ENCODE measurements at regions not wholly inside any gene's neighbourhood (a gene's known extent, or its start where the extent isn't known, plus 50 kb on each side); places are given as distances from the start of the nearest gene placed in this dataset.

DNA sequence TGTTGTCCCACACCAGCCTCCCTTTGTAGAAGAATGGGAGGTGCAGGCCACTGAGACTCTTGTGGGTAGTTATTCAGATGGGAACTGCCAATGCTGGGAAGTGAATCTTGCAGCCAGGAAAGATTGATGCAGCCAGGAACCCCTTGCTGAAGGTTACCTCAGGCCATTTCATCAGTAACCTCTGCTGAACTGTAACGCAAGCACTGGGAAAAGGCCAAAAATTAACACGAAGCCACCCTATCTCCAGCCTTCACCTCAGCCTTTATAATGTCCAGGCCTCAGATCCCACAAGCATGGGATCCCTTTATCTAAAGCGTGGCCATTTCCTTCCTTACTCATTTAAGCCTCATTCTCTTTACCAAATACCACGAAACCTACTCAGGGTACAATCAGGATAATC is 211.1 kb downstream of the SPTSSA start:
- POLR2A ChIA-PET = no interaction called here
- Mint-ChIP-seq H3K27me3 (ENCODE audit: low read depth) (no peaks in the 10 kb centered on the region), H3K9me3 (peaks cover 4% of the 10 kb centered on the region), H3K4me1 (peaks cover 6% of the 10 kb centered on the region; the same call in 1 of the 2 replicates), H3K36me3 (no peaks in the 10 kb centered on the region), H3K27ac (no peak overlapping the region), H3K4me3 (no peak overlapping the region)
- TF ChIP-seq ARID4B (CRISPR knock-in tag; IDR thresholded peaks at IDR 0.05; ENCODE audit: borderline replicate concordance) = no peak
- CTCF ChIA-PET = no interaction called here
- ATAC-seq (no peak), DNase-seq (ENCODE audit: low spot score) (no peak)

DNA sequence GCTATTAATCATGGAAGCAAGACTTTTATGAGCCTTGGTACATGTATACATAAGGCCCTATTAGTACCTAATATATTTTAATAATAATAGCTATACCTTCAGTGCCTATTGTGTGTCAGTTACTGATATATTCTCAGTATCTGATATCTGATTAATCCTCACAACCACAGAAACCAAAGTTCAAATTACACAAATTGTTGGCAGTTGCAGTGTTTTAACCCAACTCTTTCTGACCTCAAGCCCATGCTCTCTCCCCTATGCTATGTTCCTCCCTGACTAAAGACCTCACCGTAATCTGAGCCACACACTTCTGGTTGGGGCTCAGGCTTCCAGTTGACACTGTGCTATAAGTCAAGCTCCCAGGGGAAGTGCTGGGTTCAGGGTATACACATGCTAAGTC is 214.4 kb downstream of the SPTSSA start:
- ChIA-PET POLR2A (interaction anchor here (0.6 kb wide), 2 partner anchors 55 to 316 kb away, joined by 3 read pairs; no protein-coding TSS in a partner anchor), CTCF (no interaction called here)
- no peaks in the 10 kb centered on the region for H3K36me3 Mint-ChIP-seq
- H3K27me3 Mint-ChIP-seq (ENCODE audit: low read depth) = no peaks in the 10 kb centered on the region
- no peak for DNase-seq (ENCODE audit: low spot score)
- no peak overlapping the region for H3K27ac Mint-ChIP-seq
- H3K4me1 Mint-ChIP-seq = peaks cover 13% of the 10 kb centered on the region
- H3K4me3 Mint-ChIP-seq = no peak overlapping the region
- ATAC-seq = no peak
- H3K9me3 Mint-ChIP-seq = peaks cover 7% of the 10 kb centered on the region
- TF ChIP-seq ERG (CRISPR knock-in tag; IDR thresholded peaks at IDR 0.05) (no peak), AFF4 (CRISPR knock-in tag; IDR thresholded peaks at IDR 0.05; ENCODE audit: borderline replicate concordance) (no peak), CBFB (CRISPR knock-in tag; IDR thresholded peaks at IDR 0.05; ENCODE audit: low read depth) (no peak), ESRRA (CRISPR knock-in tag; IDR thresholded peaks at IDR 0.05; ENCODE audit: borderline replicate concordance) (no peak), IRF2 (CRISPR knock-in tag; IDR thresholded peaks at IDR 0.05; ENCODE audit: borderline replicate concordance, low read depth) (no peak)
- TF ChIP-seq, protein P1, sequence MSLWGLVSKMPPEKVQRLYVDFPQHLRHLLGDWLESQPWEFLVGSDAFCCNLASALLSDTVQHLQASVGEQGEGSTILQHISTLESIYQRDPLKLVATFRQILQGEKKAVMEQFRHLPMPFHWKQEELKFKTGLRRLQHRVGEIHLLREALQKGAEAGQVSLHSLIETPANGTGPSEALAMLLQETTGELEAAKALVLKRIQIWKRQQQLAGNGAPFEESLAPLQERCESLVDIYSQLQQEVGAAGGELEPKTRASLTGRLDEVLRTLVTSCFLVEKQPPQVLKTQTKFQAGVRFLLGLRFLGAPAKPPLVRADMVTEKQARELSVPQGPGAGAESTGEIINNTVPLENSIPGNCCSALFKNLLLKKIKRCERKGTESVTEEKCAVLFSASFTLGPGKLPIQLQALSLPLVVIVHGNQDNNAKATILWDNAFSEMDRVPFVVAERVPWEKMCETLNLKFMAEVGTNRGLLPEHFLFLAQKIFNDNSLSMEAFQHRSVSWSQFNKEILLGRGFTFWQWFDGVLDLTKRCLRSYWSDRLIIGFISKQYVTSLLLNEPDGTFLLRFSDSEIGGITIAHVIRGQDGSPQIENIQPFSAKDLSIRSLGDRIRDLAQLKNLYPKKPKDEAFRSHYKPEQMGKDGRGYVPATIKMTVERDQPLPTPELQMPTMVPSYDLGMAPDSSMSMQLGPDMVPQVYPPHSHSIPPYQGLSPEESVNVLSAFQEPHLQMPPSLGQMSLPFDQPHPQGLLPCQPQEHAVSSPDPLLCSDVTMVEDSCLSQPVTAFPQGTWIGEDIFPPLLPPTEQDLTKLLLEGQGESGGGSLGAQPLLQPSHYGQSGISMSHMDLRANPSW (CRISPR knock-in tag; conservative IDR thresholded peaks at IDR 0.05; ENCODE audit: low read depth) = no peak

DNA sequence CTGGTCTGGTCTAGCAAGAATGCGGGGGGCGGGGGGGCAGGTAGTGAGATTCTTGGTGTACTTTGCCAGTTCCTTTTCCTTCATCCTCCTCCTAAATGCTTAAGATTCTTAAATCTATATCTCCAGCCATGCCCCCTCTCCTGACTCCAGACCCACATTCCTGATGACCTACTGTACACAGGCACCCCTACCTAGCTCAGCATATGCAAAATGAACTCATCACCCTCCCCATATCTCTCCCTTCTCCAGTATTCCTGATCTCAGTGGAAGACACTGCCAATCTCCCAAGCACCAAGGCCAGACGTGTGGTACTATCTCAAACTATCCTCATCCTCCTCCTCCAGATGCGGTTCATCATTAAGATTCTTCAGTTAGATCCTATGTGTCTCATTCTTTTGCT is 215.8 kb downstream of the SPTSSA start:
- ChIA-PET POLR2A (no interaction called here), CTCF (no interaction called here)
- peaks cover 9% of the 10 kb centered on the region for H3K4me1 Mint-ChIP-seq
- H3K4me3 Mint-ChIP-seq = no peak overlapping the region
- peaks cover 7% of the 10 kb centered on the region for H3K9me3 Mint-ChIP-seq
- no peak overlapping the region for H3K27ac Mint-ChIP-seq
- no peaks in the 10 kb centered on the region for H3K36me3 Mint-ChIP-seq
- ATAC-seq (no peak), DNase-seq (ENCODE audit: low spot score) (no peak)
- no peaks in the 10 kb centered on the region; the same call in 1 of the 2 replicates for H3K27me3 Mint-ChIP-seq (ENCODE audit: low read depth)
- TF ChIP-seq, protein P2, sequence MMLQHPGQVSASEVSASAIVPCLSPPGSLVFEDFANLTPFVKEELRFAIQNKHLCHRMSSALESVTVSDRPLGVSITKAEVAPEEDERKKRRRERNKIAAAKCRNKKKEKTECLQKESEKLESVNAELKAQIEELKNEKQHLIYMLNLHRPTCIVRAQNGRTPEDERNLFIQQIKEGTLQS (CRISPR knock-in tag; conservative IDR thresholded peaks at IDR 0.05) = no peak
- no peak for TF ChIP-seq NFATC4 (CRISPR knock-in tag; IDR thresholded peaks at IDR 0.05)
- TF ChIP-seq, protein P3, sequence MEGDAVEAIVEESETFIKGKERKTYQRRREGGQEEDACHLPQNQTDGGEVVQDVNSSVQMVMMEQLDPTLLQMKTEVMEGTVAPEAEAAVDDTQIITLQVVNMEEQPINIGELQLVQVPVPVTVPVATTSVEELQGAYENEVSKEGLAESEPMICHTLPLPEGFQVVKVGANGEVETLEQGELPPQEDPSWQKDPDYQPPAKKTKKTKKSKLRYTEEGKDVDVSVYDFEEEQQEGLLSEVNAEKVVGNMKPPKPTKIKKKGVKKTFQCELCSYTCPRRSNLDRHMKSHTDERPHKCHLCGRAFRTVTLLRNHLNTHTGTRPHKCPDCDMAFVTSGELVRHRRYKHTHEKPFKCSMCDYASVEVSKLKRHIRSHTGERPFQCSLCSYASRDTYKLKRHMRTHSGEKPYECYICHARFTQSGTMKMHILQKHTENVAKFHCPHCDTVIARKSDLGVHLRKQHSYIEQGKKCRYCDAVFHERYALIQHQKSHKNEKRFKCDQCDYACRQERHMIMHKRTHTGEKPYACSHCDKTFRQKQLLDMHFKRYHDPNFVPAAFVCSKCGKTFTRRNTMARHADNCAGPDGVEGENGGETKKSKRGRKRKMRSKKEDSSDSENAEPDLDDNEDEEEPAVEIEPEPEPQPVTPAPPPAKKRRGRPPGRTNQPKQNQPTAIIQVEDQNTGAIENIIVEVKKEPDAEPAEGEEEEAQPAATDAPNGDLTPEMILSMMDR (IDR thresholded peaks at IDR 0.05) = no peak
- TF ChIP-seq HMGXB4 (CRISPR knock-in tag; IDR thresholded peaks at IDR 0.05) = no peak
- TF ChIP-seq ERG (CRISPR knock-in tag; IDR thresholded peaks at IDR 0.05) = no peak
- no peak for TF ChIP-seq JUN (CRISPR knock-in tag; IDR thresholded peaks at IDR 0.05)
